Heart left ventricle (tissue), 16 donors: ENCODE measurements at regions not wholly inside any gene's neighbourhood (a gene's known extent, or its start where the extent isn't known, plus 50 kb on each side); places are given as distances from the start of the nearest gene placed in this dataset.
"Not testable (repeated sequence)": the region's sequence is repeated elsewhere in the genome, so short reads cannot be mapped to it uniquely, and the experiment has no call there.

Experiments used
- ATAC-seq, 4 donors: fragments of 200-7000 bp; cut with Tn5 transposase; one replicate each; pipeline ENCODE4 v1.9.1; 2020 to 2022; ENCODE audit warnings: moderate library complexity in 4 of 4, mild to moderate bottlenecking in 3 of 4, moderate number of reproducible peaks in 1 of 4
- DNase-seq, 5 donors: peaks; one replicate each; pipeline ENCODE4 v3.0.0-alpha.2; 2020
- H3K27ac ChIP-seq, 12 donors: fragments of 200-600 bp; sonication (generic) in 4 of 12; one replicate each; pipeline versions ENCODE4 v1.5.0 to v1.8.0; 2016 to 2022; ENCODE audit warnings: mild to moderate bottlenecking in 2 of 12
- H3K27me3 ChIP-seq, 9 donors: fragments of 200-600 bp; sonication (generic) in 2 of 9; one replicate each; pipeline versions ENCODE4 v1.5.1 to v1.8.0; 2016 to 2022; ENCODE audit warnings: mild to moderate bottlenecking in 3 of 9
- H3K36me3 ChIP-seq, 9 donors: fragments of 200-600 bp; sonication (generic) in 2 of 9; one replicate each; pipeline versions ENCODE4 v1.5.0 to v1.8.0; 2018 to 2022; ENCODE audit warnings: mild to moderate bottlenecking in 2 of 9
- H3K4me1 ChIP-seq, 12 donors: fragments of 200-600 bp; sonication (generic) in 4 of 12; one replicate each; pipeline versions ENCODE4 v1.5.0 to v1.8.0; 2016 to 2022; ENCODE audit warnings: mild to moderate bottlenecking in 3 of 12
- H3K4me3 ChIP-seq, 12 donors: fragments of 200-600 bp; sonication (generic) in 4 of 12; one replicate each; pipeline versions ENCODE4 v1.5.0 to v1.8.0; 2017 to 2022; ENCODE audit warnings: mild to moderate bottlenecking in 9 of 12, moderate library complexity in 4 of 12
- H3K9me3 ChIP-seq, 12 donors: fragments of 200-600 bp; sonication (generic) in 4 of 12; one replicate each; pipeline versions ENCODE4 v1.5.0 to v1.8.0; 2016 to 2022; ENCODE audit warnings: mild to moderate bottlenecking in 1 of 12
- CTCF ChIP-seq, 12 donors: fragments of 200-600 bp; sonication (generic) in 4 of 12; IDR thresholded peaks; one replicate each; pipeline versions ENCODE4 v1.5.0 to v1.8.0; 2018 to 2022; ENCODE audit warnings: antibody characterized with exemption in 12 of 12, mild to moderate bottlenecking in 5 of 12
- POLR2A ChIP-seq, 2 donors: fragments of 450-650 bp; IDR thresholded peaks; one replicate each; pipeline ENCODE4 v1.6.1; 2017; ENCODE audit warnings: antibody characterized with exemption in 2 of 2, mild to moderate bottlenecking in 2 of 2, moderate library complexity in 2 of 2
- WGBS, 4 donors: extraction: QIAGEN DNeasy Blood & Tissue Kit in 2 of 4; methylation state at CpG; one replicate each; pipeline versions ENCODE4 v1.1.5 to v1.1.7; 2013 to 2018; 5-methylcytosine and 5-hydroxymethylcytosine counted together
- intact Hi-C, 10 donors: fragments of 100-400 bp; cut with DNase I; formaldehyde crosslinking; loops; one replicate each; pipeline versions ENCODE4 v1.11.1 to v1.14.2; 2022
- donor health status: ischemic (EF 13 %, LVEDD 7.1; RV severe dilation, severe dysfunction).
- donor health status: healthy with polysubstance abuse.
- donor health status: DM: no; HTN: yes; CAD: no.
- donor health status: DM: no; HTN: no; CAD: no.
- donor health status: ischemic (EF 25% LVEDD 6.9; RV normal size, moderate dysfunction).
- donor health status: ischemic (EF 25% LVEDD 5.7; RV mildly dilated, moderate dysfunction).
- donor health status: healthy.
- donor health status: DM: yes; HTN: yes; CAD: no.
- donor health status: ischemic (EF 35%, LVEDD 5.7; RV mildly dilated, moderate dysfunction).
- donor health status: nonischemic (EF 11% LVEDD 7.7; RV severe dilation, severe dysfunction).
- donor health status: DM: yes; HTN: yes; CAD: no.
- donor health status: PGD.
- donor health status: ischemic (EF 29% LVEDD 5.4; RV normal size, mild dysfunction).
- donor health status: nonischemic (EF 23%, LVEDD 6.1; RV moderate dilation, normal function).

- no peaks in the 10 kb centered on the region for H3K27me3 ChIP-seq
- no peaks in the 10 kb centered on the region for H3K36me3 ChIP-seq
- no peak overlapping the region for H3K27ac ChIP-seq
- peaks cover 0 to 5% (median 0%) of the 10 kb centered on the region in 12 donors for H3K4me1 ChIP-seq
- WGBS, 4 donors = 75 to 84% (median 83%) methylated on average over 10 of the region's 10 CpGs
- ATAC-seq = no peak
- intact Hi-C loops = no loop called here
- H3K9me3 ChIP-seq = peaks cover 0 to 8% (median 0%) of the 10 kb centered on the region in 12 donors
- no peak for DNase-seq
- no peak for TF ChIP-seq POLR2A (IDR thresholded peaks at IDR 0.05)
- no peak for TF ChIP-seq CTCF (IDR thresholded peaks at IDR 0.05)
- H3K4me3 ChIP-seq = no peak overlapping the region
Measured at GRCh38 chr4:17009871-17010367, 111.5 kb upstream of the LDB2 start.

GRCh38 chr4:17008834-17009345, 110.4 kb upstream of the LDB2 start:
- TF ChIP-seq POLR2A (IDR thresholded peaks at IDR 0.05) (no peak), CTCF (IDR thresholded peaks at IDR 0.05) (no peak)
- H3K4me3 ChIP-seq = no peak overlapping the region
- intact Hi-C loops = no loop called here
- no peaks in the 10 kb centered on the region for H3K36me3 ChIP-seq
- ATAC-seq (no peak), DNase-seq (no peak)
- H3K27ac ChIP-seq = no peak overlapping the region
- H3K27me3 ChIP-seq = no peaks in the 10 kb centered on the region
- H3K9me3 ChIP-seq = no peaks in the 10 kb centered on the region
- 90 to 94% (median 91%) methylated on average over 2 of the region's 2 CpGs for WGBS, 4 donors
- peaks cover 0 to 5% (median 0%) of the 10 kb centered on the region in 12 donors for H3K4me1 ChIP-seq

GRCh38 chr4:17003606-17004392, 105.4 kb upstream of the LDB2 start:
- H3K4me1 ChIP-seq, H3K9me3 ChIP-seq, DNase-seq, H3K27ac ChIP-seq, H3K36me3 ChIP-seq, ATAC-seq, H3K27me3 ChIP-seq, intact Hi-C loops, H3K4me3 ChIP-seq: not testable (repeated sequence)
- WGBS, 4 donors = 77 to 83% (median 80%) methylated on average over 16 of the region's 16 CpGs

- no peak for TF ChIP-seq POLR2A (IDR thresholded peaks at IDR 0.05)
- no peak for TF ChIP-seq CTCF (IDR thresholded peaks at IDR 0.05)
- no peaks in the 10 kb centered on the region for H3K36me3 ChIP-seq
- 55 to 68% (median 61%) methylated on average over 1 of the region's 1 CpG for WGBS, 4 donors
- DNase-seq (no peak), ATAC-seq (no peak)
- H3K4me3 ChIP-seq = no peak overlapping the region
- H3K27ac ChIP-seq = no peak overlapping the region
- H3K4me1 ChIP-seq = peaks cover 0 to 7% (median 0%) of the 10 kb centered on the region in 12 donors
- intact Hi-C loops = no loop called here
- H3K9me3 ChIP-seq = no peaks in the 10 kb centered on the region
- no peaks in the 10 kb centered on the region for H3K27me3 ChIP-seq
Measured at GRCh38 chr4:16995451-16995850, 97.0 kb upstream of the LDB2 start.
